ENCODE measurements at regions not wholly inside any gene's neighbourhood (a gene's known extent, or its start where the extent isn't known, plus 50 kb on each side); places are given as distances from the start of the nearest gene placed in this dataset.

DNA sequence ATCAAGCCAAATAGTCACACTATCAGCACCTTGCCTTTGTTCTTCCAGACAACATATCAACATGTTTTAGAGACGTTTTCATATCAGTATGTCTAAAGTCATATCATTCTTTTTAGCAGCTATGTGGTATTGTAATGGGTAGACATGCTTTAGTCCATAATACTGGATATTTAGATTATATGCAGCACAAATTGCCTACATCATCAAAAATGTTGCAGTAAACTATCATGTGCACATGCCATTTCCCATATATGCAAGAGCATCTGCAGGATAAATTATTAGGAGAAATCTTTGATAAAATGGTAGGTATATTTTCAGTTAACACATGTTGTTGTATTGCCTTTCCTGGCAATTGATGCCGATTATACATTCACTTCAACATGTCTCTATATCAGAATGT, 636.5 kb downstream of the XIRP2 start:
- TF ChIP-seq, protein P1, sequence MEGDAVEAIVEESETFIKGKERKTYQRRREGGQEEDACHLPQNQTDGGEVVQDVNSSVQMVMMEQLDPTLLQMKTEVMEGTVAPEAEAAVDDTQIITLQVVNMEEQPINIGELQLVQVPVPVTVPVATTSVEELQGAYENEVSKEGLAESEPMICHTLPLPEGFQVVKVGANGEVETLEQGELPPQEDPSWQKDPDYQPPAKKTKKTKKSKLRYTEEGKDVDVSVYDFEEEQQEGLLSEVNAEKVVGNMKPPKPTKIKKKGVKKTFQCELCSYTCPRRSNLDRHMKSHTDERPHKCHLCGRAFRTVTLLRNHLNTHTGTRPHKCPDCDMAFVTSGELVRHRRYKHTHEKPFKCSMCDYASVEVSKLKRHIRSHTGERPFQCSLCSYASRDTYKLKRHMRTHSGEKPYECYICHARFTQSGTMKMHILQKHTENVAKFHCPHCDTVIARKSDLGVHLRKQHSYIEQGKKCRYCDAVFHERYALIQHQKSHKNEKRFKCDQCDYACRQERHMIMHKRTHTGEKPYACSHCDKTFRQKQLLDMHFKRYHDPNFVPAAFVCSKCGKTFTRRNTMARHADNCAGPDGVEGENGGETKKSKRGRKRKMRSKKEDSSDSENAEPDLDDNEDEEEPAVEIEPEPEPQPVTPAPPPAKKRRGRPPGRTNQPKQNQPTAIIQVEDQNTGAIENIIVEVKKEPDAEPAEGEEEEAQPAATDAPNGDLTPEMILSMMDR (IDR thresholded peaks at IDR 0.05) = no peak
- TF ChIP-seq POLR2A (IDR thresholded peaks at IDR 0.05; ENCODE audit: low read depth) (no peak), EP300 (IDR thresholded peaks at IDR 0.05) (no peak), POLR2AphosphoS5 (IDR thresholded peaks at IDR 0.05) (no peak)

All from esophagus muscularis mucosa (tissue), 4 donors.